Erythroblast (primary cell): ENCODE measurements at regions not wholly inside any gene's neighbourhood (a gene's known extent, or its start where the extent isn't known, plus 50 kb on each side); places are given as distances from the start of the nearest gene placed in this dataset.
"Not testable (repeated sequence)": the region's sequence is repeated elsewhere in the genome, so short reads cannot be mapped to it uniquely, and the experiment has no call there.

ENCODE experiments used
- GATA1 ChIP-seq: IDR thresholded peaks from 2 replicates; pipeline ENCODE4 v1.6.1; 2011; ENCODE audit warnings: low read depth, mild to moderate bottlenecking, control low read depth, low read length, moderate library complexity
- POLR2A ChIP-seq: IDR thresholded peaks from 2 replicates; pipeline ENCODE4 v1.6.1; 2011; ENCODE audit warnings: mild to moderate bottlenecking, low read length

GRCh38 chr9:97219443-97220140 is 87.9 kb upstream of the CCDC180 start:
- not testable (repeated sequence) for TF ChIP-seq POLR2A, GATA1
